MM.1S (cell line): ENCODE measurements at regions not wholly inside any gene's neighbourhood (a gene's known extent, or its start where the extent isn't known, plus 50 kb on each side); places are given as distances from the start of the nearest gene placed in this dataset.

Source experiments
- DNase-seq: peaks from one replicate; pipeline ENCODE4 v3.0.0-alpha.2; 2015
- H2AFZ ChIP-seq: fragments of 300-600 bp; sonication (generic); 2 replicates; pipeline ENCODE4 v1.6.0; 2016; ENCODE audit warnings: antibody characterized with exemption, low read length
- H3F3A ChIP-seq: fragments of 300-600 bp; sonication (generic); 2 replicates; pipeline ENCODE4 v1.6.1; 2016; ENCODE audit warnings: mild to moderate bottlenecking, antibody characterized with exemption, low read length, moderate library complexity, mixed read lengths; ENCODE audit not compliant: insufficient read depth
- H3K27ac ChIP-seq: fragments of 300-600 bp; sonication (generic); 2 replicates; pipeline ENCODE4 v1.5.1; 2016; ENCODE audit warnings: mild to moderate bottlenecking, low read length
- H3K27me3 ChIP-seq: fragments of 300-600 bp; sonication (generic); replicated peaks from 2 replicates; pipeline ENCODE4 v1.6.0; 2016; ENCODE audit warnings: low read length; ENCODE audit not compliant: insufficient read depth
- H3K36me3 ChIP-seq: fragments of 300-600 bp; sonication (generic); replicated peaks from 2 replicates; pipeline ENCODE4 v1.6.1; 2016; ENCODE audit warnings: mild to moderate bottlenecking, low read length, mixed read lengths; ENCODE audit not compliant: insufficient read depth
- H3K4me1 ChIP-seq: fragments of 300-600 bp; sonication (generic); 2 replicates; pipeline ENCODE4 v1.6.1; 2016; ENCODE audit warnings: low read length, mixed read lengths
- H3K4me2 ChIP-seq: fragments of 300-600 bp; sonication (generic); 2 replicates; pipeline ENCODE4 v1.6.0; 2016; ENCODE audit warnings: low read depth, low read length
- H3K4me3 ChIP-seq: fragments of 300-600 bp; sonication (generic); 2 replicates; pipeline ENCODE4 v1.5.1; 2016; ENCODE audit warnings: low read length, mixed read lengths
- H3K79me2 ChIP-seq: fragments of 300-600 bp; sonication (generic); 2 replicates; pipeline ENCODE4 v1.6.1; 2016; ENCODE audit warnings: mixed run types, low read length, mixed read lengths
- H3K9ac ChIP-seq: fragments of 300-600 bp; sonication (generic); 2 replicates; pipeline ENCODE4 v1.6.1; 2016; ENCODE audit warnings: low read length, mixed read lengths
- H3K9me2 ChIP-seq: fragments of 300-600 bp; sonication (generic); replicated peaks from 2 replicates; pipeline ENCODE4 v1.6.1; 2016; ENCODE audit warnings: mild to moderate bottlenecking, low read length, mixed read lengths; ENCODE audit not compliant: insufficient read depth
- H3K9me3 ChIP-seq: fragments of 300-600 bp; sonication (generic); replicated peaks from 2 replicates; pipeline ENCODE4 v1.6.1; 2016; ENCODE audit warnings: mild to moderate bottlenecking, low read length, mixed read lengths; ENCODE audit not compliant: insufficient read depth
- H4K20me1 ChIP-seq: fragments of 300-600 bp; sonication (generic); 2 replicates; pipeline ENCODE4 v1.6.1; 2016; ENCODE audit warnings: mild to moderate bottlenecking, low read length, moderate library complexity, mixed read lengths; ENCODE audit not compliant: insufficient read depth
- CTCF ChIP-seq: fragments of 300-600 bp; sonication (generic); IDR thresholded peaks from 2 replicates; pipeline ENCODE4 v1.5.1; 2016; ENCODE audit warnings: antibody characterized with exemption, low read length, mixed read lengths
- EZH2 ChIP-seq: fragments of 300-600 bp; sonication (generic); optimal IDR thresholded peaks from 2 replicates; pipeline ENCODE3; 2017; ENCODE audit warnings: low read depth, mild to moderate bottlenecking, antibody characterized with exemption, low read length, mixed read lengths
- EZH2phosphoT487 ChIP-seq: fragments of 300-600 bp; sonication (generic); IDR thresholded peaks from 2 replicates; pipeline ENCODE4 v1.6.1; 2018; ENCODE audit warnings: antibody characterized with exemption, low read length

- Histone ChIP-seq H3K27me3 (no peaks in the 10 kb centered on the region), H3K27ac (no peak overlapping the region), H3K9me3 (no peaks in the 10 kb centered on the region), H3K9me2 (no peaks in the 10 kb centered on the region), H3K36me3 (no peaks in the 10 kb centered on the region), H3K79me2 (no peaks in the 10 kb centered on the region), H4K20me1 (no peaks in the 10 kb centered on the region), H3K4me1 (no peaks in the 10 kb centered on the region), H2AFZ (no peak overlapping the region), H3K4me2 (no peak overlapping the region), H3K9ac (no peak overlapping the region), H3K4me3 (no peak overlapping the region), H3F3A (no peaks in the 10 kb centered on the region)
- TF ChIP-seq EZH2 (no peak), CTCF (no peak), EZH2phosphoT487 (no peak)
- DNase-seq: no peak
Measured at GRCh38 chrX:21126661-21127060, 247.6 kb upstream of the CNKSR2 start.

GRCh38 chrX:21131346-21131745 is 242.9 kb upstream of the CNKSR2 start:
- Histone ChIP-seq H3K4me2 (no peak overlapping the region), H3F3A (no peaks in the 10 kb centered on the region), H3K4me1 (no peaks in the 10 kb centered on the region), H4K20me1 (no peaks in the 10 kb centered on the region), H2AFZ (no peak overlapping the region), H3K9me2 (no peaks in the 10 kb centered on the region), H3K27ac (no peak overlapping the region), H3K9ac (no peak overlapping the region), H3K27me3 (no peaks in the 10 kb centered on the region), H3K36me3 (no peaks in the 10 kb centered on the region), H3K79me2 (no peaks in the 10 kb centered on the region), H3K9me3 (no peaks in the 10 kb centered on the region), H3K4me3 (no peak overlapping the region)
- no peak for DNase-seq
- TF ChIP-seq CTCF (no peak), EZH2 (no peak), EZH2phosphoT487 (no peak)

GRCh38 chrX:21131786-21132185 is 242.4 kb upstream of the CNKSR2 start:
- Histone ChIP-seq H3K27ac (no peak overlapping the region), H3K4me1 (no peaks in the 10 kb centered on the region), H3K9me3 (no peaks in the 10 kb centered on the region)

More at GRCh38 chrX:21131786-21132185, 242.4 kb upstream of the CNKSR2 start:
- Histone ChIP-seq H3K9me2 (no peaks in the 10 kb centered on the region), H3K4me2 (no peak overlapping the region), H3K79me2 (no peaks in the 10 kb centered on the region), H3K36me3 (no peaks in the 10 kb centered on the region), H3K27me3 (no peaks in the 10 kb centered on the region), H3F3A (no peaks in the 10 kb centered on the region), H4K20me1 (no peaks in the 10 kb centered on the region), H3K9ac (no peak overlapping the region), H2AFZ (no peak overlapping the region), H3K4me3 (no peak overlapping the region)
- DNase-seq: no peak
- no peak for TF ChIP-seq CTCF
